Pancreas (tissue), 10 donors: ENCODE measurements at regions not wholly inside any gene's neighbourhood (a gene's known extent, or its start where the extent isn't known, plus 50 kb on each side); places are given as distances from the start of the nearest gene placed in this dataset.

Source experiments
- ATAC-seq, 4 donors: fragments of 200-7000 bp; cut with Tn5 transposase; one replicate each; pipeline versions ENCODE4 v1.8.0 to v1.9.1; 2020; ENCODE audit warnings: mild to moderate bottlenecking in 4 of 4, moderate library complexity in 4 of 4
- DNase-seq, 6 donors: peaks; one replicate each; pipeline ENCODE4 v3.0.0-alpha.2; 2020
- FAIRE-seq: peaks from 2 replicates; lab custom pipeline; 2012; peaks lifted over from hg19 to GRCh38; lab: Jason Lieb, UNC
- H3K27ac ChIP-seq, 4 donors: fragments of 200-600 bp; sonication (generic); 1 replicate in 3 of 4; 2 replicates in 1 of 4; pipeline versions ENCODE4 v1.5.0 to v1.8.0; 2020
- H3K27me3 ChIP-seq, 4 donors: fragments of 200-600 bp; one replicate each; pipeline ENCODE4 v1.8.0; 2021
- H3K36me3 ChIP-seq, 3 donors: fragments of 200-600 bp; sonication (generic) in 1 of 3; one replicate each; pipeline versions ENCODE4 v1.5.0 to v1.8.0; 2020 to 2021
- H3K4me1 ChIP-seq, 3 donors: fragments of 200-600 bp; one replicate each; pipeline ENCODE4 v1.8.0; 2021
- H3K4me3 ChIP-seq, 4 donors: fragments of 200-600 bp; sonication (generic) in 2 of 4; one replicate each; pipeline versions ENCODE4 v1.5.0 to v1.8.0; 2020 to 2021
- H3K9me3 ChIP-seq, 4 donors: fragments of 200-600 bp; one replicate each; pipeline ENCODE4 v1.8.0; 2021
- WGBS, 2 donors: extraction: QIAGEN DNeasy Blood & Tissue Kit; methylation state at CpG; one replicate each; pipeline ENCODE4 v1.1.7; 2013; 5-methylcytosine and 5-hydroxymethylcytosine counted together
- intact Hi-C, 3 donors: fragments of 100-400 bp; cut with DNase I; formaldehyde crosslinking; loops; one replicate each; pipeline versions ENCODE4 v1.11.1 to v1.14.2; 2022
- TF ChIP-seq, protein P1 (sequence below), 4 donors: fragments of 200-600 bp; sonication (generic) in 3 of 4; IDR thresholded peaks; one replicate each; pipeline versions ENCODE4 v1.5.0 to v1.8.0; 2021; ENCODE audit warnings: antibody characterized with exemption in 4 of 4
- donor health status: healthy with polysubstance abuse.
- donor health status: DM: no; HTN: no; CAD: no; lungs with moderate emphysema.
- donor health status: DM: no; HTN: no; CAD: no.
- donor health status: control.
- donor health status: control.
- donor health status: Bipolar disorder and iron deficiency.
- donor health status: DM: yes; HTN: yes; CAD: no.
- donor health status: DM: no; HTN: no; CAD: no.
- donor health status: DM: no; HTN: no; CAD: no.
- donor health status: DM: yes; HTN: yes; CAD: no.

DNA sequence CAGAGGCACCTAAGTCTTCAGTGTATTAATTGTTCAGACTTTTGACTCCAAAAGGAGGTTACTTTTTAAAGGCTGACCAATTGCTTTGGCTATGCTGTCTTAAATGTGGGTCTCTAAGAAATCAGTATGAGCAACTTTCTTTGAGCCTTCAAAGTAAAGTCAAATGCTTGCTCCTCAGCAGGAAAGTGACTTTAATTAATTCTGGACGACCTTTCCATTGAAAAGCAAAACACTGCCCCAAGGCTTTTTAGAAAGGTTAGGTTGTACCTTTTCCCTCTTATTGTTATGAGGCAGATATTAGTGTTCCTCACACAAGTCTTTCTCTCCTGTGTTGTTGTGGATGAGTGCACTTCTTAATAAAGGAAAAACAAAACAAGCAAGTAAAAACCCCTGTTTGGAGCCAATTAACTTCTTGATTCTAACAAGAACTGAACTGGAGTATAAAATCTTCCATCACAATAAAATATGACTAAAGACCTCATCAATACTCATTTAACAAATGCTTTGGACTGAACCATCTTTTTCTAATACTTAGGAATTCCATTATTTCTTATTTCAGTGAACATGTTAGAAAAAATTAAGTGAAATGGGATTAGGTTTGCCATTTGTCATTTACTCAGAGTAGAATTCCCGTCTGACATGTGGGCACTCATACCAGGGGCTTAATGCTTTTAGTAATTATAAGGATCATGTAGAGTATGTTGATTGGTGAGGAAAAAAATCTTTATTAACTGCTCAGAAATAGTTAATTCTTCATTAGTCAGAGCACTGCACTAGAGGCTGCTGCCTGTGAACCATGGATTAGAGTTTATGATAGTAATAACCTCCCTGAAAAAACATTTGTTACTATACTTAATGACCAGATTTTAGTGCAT lies 159.1 kb upstream of the ZNF608 start:
- DNase-seq (no peak), FAIRE-seq (no peak), ATAC-seq (no peak)
- Histone ChIP-seq H3K9me3 (no peaks in the 10 kb centered on the region), H3K36me3 (no peaks in the 10 kb centered on the region), H3K27me3 (no peaks in the 10 kb centered on the region), H3K27ac (peak overlapping the region in 2 of 4 donors; percentile 83), H3K4me3 (no peak overlapping the region), H3K4me1 (peaks cover 30 to 50% (median 40%) of the 10 kb centered on the region in 3 donors)
- intact Hi-C loops = no loop called here
- TF ChIP-seq, protein P1, sequence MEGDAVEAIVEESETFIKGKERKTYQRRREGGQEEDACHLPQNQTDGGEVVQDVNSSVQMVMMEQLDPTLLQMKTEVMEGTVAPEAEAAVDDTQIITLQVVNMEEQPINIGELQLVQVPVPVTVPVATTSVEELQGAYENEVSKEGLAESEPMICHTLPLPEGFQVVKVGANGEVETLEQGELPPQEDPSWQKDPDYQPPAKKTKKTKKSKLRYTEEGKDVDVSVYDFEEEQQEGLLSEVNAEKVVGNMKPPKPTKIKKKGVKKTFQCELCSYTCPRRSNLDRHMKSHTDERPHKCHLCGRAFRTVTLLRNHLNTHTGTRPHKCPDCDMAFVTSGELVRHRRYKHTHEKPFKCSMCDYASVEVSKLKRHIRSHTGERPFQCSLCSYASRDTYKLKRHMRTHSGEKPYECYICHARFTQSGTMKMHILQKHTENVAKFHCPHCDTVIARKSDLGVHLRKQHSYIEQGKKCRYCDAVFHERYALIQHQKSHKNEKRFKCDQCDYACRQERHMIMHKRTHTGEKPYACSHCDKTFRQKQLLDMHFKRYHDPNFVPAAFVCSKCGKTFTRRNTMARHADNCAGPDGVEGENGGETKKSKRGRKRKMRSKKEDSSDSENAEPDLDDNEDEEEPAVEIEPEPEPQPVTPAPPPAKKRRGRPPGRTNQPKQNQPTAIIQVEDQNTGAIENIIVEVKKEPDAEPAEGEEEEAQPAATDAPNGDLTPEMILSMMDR (IDR thresholded peaks at IDR 0.05) = no peak
- 54 to 75% methylated on average over 2 of the region's 2 CpGs for WGBS, 2 donors

DNA sequence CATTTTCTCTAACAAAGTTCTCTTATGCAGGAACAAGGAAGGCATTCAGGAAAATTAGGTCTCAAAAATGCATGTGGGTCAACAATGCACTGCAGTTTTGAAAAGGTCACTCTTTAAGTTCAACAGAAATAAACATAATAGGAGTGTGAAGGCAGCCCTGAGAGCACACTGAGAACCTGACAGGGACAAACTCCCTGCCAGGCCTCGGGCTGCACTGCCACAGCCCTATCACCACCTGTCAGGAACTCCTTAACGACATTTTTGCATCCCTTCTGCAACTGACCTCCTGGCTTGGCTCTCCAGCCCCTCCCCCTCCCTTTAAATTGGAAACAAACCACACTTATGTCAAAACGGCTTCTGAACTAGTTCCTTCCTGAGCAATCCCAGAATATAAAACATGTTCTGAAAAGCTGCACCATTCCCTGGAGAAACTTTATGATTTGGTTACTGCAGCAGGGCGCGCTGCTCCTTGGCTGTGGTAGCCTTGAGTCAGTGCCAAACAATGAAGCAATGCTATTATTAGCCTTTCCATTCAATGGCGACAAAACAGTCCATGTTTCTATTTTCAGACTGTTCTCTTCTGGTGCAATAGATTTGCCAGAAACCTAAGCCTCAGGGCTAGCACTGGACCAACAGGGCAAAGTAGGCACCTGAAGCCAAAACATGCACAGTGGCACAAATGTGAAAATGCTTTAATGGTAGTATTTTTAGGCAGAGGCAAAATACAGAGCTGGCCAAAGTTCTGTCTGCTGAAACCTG lies 160.1 kb upstream of the ZNF608 start:
- peaks cover 30 to 49% (median 40%) of the 10 kb centered on the region in 3 donors for H3K4me1 ChIP-seq
- 0 to 2% methylated on average over 6 of the region's 6 CpGs for WGBS, 2 donors
- H3K4me3 ChIP-seq = no peak overlapping the region
- no peaks in the 10 kb centered on the region for H3K27me3 ChIP-seq
- peak in 5 of 6 donors; percentile 54 to 77 (median 71) for DNase-seq
- peak overlapping the region; percentile 23 to 83 (median 62) for H3K27ac ChIP-seq
- H3K9me3 ChIP-seq = no peaks in the 10 kb centered on the region
- peak; percentile 79 for FAIRE-seq
- TF ChIP-seq, protein P1 (IDR thresholded peaks at IDR 0.05) = no peak
- peak; percentile 79 to 91 (median 86) for ATAC-seq
- intact Hi-C loops = no loop called here
- H3K36me3 ChIP-seq = no peaks in the 10 kb centered on the region

DNA sequence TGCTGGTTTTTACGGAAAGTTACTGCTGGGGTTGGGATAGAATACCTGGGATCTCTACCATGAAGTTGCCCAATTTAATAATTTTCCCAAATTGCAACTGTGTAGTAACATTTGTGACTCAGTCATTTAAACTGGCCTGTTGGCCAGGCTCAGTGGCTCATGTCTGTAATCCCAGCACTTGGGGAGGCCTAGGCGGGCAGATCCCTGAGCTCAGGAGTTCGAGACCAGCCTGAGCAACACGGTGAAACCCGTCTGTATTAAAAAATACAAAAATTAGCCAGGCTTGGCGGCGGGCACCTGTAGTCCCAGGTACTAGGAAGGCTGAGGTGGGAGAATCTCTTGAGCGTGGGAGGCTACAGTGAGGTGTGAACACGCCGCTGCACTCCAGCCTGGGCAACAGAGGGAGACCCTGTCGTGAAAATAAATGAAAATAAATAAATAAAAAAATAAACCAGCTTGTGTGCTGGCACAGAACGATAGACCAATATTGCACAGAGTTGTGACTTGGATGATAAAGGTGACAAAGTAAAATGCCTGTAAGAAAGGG lies 160.7 kb upstream of the ZNF608 start:
- Histone ChIP-seq H3K9me3 (no peaks in the 10 kb centered on the region), H3K4me1 (peaks cover 30 to 44% (median 40%) of the 10 kb centered on the region in 3 donors), H3K27me3 (no peaks in the 10 kb centered on the region), H3K4me3 (no peak overlapping the region), H3K36me3 (no peaks in the 10 kb centered on the region), H3K27ac (peak overlapping the region; percentile 23 to 83 (median 62))
- DNase-seq (no peak), ATAC-seq (no peak), FAIRE-seq (no peak)
- WGBS, 2 donors = 79 to 86% methylated on average over 12 of the region's 12 CpGs
- intact Hi-C loops = no loop called here
- TF ChIP-seq, protein P1 (IDR thresholded peaks at IDR 0.05) = no peak

DNA sequence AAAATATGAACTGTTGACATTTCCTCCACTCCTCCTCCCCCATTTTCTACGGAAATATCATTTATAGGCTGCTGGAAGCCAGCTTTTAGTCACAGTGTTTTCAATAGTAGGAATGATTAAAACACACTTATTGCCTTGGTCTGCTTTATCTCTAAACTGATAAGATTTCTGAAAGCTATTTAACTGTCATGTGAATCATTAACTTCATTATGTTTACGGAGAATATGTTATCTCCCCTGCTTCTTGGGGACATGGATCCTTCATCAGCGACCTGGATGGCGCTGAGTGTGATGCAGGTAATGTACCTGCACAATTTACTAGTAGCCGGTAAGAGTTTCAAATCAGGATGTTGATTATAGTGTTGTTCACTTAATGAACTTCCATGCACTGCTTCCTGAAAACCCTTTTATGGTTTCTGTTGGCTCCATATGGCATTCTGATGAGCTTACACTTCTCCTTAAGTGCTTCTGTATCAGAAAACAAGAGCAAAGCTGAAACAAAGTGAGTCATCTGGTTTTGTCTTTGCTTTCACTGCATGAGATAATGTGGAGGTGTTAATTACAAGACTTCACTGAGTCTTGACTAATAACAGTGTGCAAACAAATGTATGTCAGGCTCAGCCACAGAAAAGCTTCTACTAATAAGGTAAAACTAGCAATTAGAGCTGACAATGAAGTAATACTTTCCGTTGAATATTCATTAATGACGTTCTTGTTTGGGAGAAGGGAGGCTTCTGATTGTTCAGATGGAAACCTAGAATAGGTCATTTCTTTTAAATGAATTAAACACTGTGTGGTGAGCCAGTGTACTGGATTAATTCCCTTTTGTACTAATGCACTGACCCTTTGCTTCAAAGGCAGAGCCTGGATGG lies 162.4 kb upstream of the ZNF608 start:
- no peak overlapping the region for H3K4me3 ChIP-seq
- 13 to 17% methylated on average over 7 of the region's 7 CpGs for whole genome bisulfite sequencing, 2 donors
- no peaks in the 10 kb centered on the region for H3K36me3 ChIP-seq
- peak in 3 of 4 donors; percentile 52 to 70 (median 60) for ATAC-seq
- no peaks in the 10 kb centered on the region for H3K27me3 ChIP-seq
- TF ChIP-seq, protein P1 (IDR thresholded peaks at IDR 0.05) = no peak
- no peak for DNase-seq
- H3K27ac ChIP-seq = peak overlapping the region in 2 of 4 donors; percentile 48 to 63
- intact Hi-C loops = no loop called here
- H3K4me1 ChIP-seq = peaks cover 30 to 40% (median 38%) of the 10 kb centered on the region in 3 donors
- FAIRE-seq = peak; percentile 68
- H3K9me3 ChIP-seq = no peaks in the 10 kb centered on the region
